Type B pancreatic cell (in vitro differentiated cells): ENCODE measurements at regions not wholly inside any gene's neighbourhood (a gene's known extent, or its start where the extent isn't known, plus 50 kb on each side); places are given as distances from the start of the nearest gene placed in this dataset.
A peak's percentile ranks its signal among the peaks of the same experiment; 100 is the strongest.

Experiments used
- DNase-seq: peaks from one replicate; pipeline ENCODE4 v3.0.0; 2021; ENCODE audit warnings: mixed read lengths; ENCODE audit not compliant: unreplicated experiment; ENCODE audit errors: extremely low spot score
- H3K27ac Mint-ChIP-seq: 2 replicates; pipeline ENCODE4 v1.8.0; 2021; ENCODE audit warnings: mild to moderate bottlenecking, mixed read lengths
- H3K27me3 Mint-ChIP-seq: 2 replicates; pipeline ENCODE4 v1.8.0; 2021; ENCODE audit warnings: mixed read lengths
- H3K36me3 Mint-ChIP-seq: 2 replicates; pipeline ENCODE4 v1.8.0; 2021; ENCODE audit warnings: mixed read lengths
- H3K4me1 Mint-ChIP-seq: one replicate; pipeline ENCODE4 v1.8.0; 2021; ENCODE audit warnings: mixed read lengths; ENCODE audit not compliant: unreplicated experiment
- H3K4me3 Mint-ChIP-seq: 2 replicates; pipeline ENCODE4 v1.8.0; 2021; ENCODE audit warnings: mild to moderate bottlenecking, mixed read lengths
- H3K9me3 Mint-ChIP-seq: 2 replicates; pipeline ENCODE4 v1.8.0; 2021; ENCODE audit warnings: mixed read lengths
- CTCF ChIP-seq: fragments of 200-600 bp; sonication (generic); conservative IDR thresholded peaks from 2 replicates; pipeline ENCODE4 v1.5.0; 2021; ENCODE audit warnings: antibody characterized with exemption, mild to moderate bottlenecking

GRCh38 chr5:135218790-135219568 lies 180.1 kb downstream of the MACROH2A1 start:
- no peak overlapping the region for H3K4me3 Mint-ChIP-seq

GRCh38 chr5:135218486-135218755 lies 180.6 kb downstream of the MACROH2A1 start:
- H3K9me3 Mint-ChIP-seq: no peaks in the 10 kb centered on the region
- H3K4me3 Mint-ChIP-seq: no peak overlapping the region
- peaks cover 3% of the 10 kb centered on the region for H3K36me3 Mint-ChIP-seq
- DNase-seq: peak; percentile 40
- peaks cover 10% of the 10 kb centered on the region for H3K4me1 Mint-ChIP-seq
- TF ChIP-seq CTCF: no peak
- peaks cover 30% of the 10 kb centered on the region for H3K27me3 Mint-ChIP-seq
- H3K27ac Mint-ChIP-seq: no peak overlapping the region

More at GRCh38 chr5:135218790-135219568, 180.1 kb downstream of the MACROH2A1 start:
- H3K4me1 Mint-ChIP-seq: peaks cover 12% of the 10 kb centered on the region
- peaks cover 3% of the 10 kb centered on the region for H3K36me3 Mint-ChIP-seq
- peaks cover 30% of the 10 kb centered on the region for H3K27me3 Mint-ChIP-seq
- DNase-seq: peak; percentile 39
- no peaks in the 10 kb centered on the region for H3K9me3 Mint-ChIP-seq
- no peak overlapping the region for H3K27ac Mint-ChIP-seq
- no peak for TF ChIP-seq CTCF

- Mint-ChIP-seq H3K27me3 (peaks cover 27% of the 10 kb centered on the region), H3K4me3 (no peak overlapping the region), H3K27ac (no peak overlapping the region), H3K9me3 (no peaks in the 10 kb centered on the region), H3K36me3 (no peaks in the 10 kb centered on the region), H3K4me1 (peaks cover 7% of the 10 kb centered on the region)
- TF ChIP-seq CTCF: peak; percentile 26
- DNase-seq: peak; percentile 52
Observed at GRCh38 chr5:135217669-135218485, 181.2 kb downstream of the MACROH2A1 start.

DNA sequence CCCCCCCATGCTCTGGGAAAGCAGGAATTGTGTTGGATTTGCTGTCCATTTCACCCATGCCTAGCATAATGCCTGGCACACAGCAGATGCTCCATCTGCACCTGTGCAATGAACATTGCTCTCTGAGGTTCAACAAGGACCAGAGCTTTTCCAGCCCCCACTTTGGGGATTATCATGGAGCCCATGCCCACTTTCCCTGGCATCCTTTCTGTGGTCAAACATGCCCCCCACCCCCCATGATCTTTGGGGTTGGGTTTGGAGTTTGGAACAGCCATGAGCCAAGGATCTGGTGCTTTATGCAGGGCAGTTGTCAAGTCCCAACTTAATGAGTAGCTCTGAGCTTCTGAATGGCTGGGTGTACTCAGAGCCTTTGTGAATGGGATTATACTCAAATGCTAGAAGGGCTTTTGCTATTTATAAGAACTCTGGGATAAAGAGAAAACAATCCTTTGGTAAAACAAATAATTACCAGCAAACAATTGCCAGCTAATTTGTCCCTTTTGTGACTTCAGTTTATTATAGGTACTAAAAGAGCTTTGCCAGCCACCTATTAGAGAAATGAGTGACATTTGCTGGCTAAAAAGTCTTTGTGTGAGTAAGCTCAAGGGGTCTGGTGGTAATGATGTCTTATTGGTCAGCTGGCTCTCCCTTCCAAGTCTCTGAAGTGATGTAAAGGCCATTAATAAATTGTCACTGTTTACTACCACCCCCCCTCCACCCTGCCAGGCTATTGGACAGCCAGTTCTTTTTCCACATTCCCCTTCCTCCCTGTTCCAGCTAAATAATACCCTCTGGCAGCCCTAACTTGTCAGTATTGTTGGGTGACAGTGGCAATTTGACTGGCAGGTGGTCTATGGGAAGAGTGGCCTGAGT lies 182.3 kb downstream of the MACROH2A1 start:
- DNase-seq: peak; percentile 45
- no peak overlapping the region for H3K27ac Mint-ChIP-seq
- no peaks in the 10 kb centered on the region for H3K36me3 Mint-ChIP-seq
- no peak overlapping the region for H3K4me3 Mint-ChIP-seq
- peaks cover 27% of the 10 kb centered on the region for H3K27me3 Mint-ChIP-seq
- peaks cover 8% of the 10 kb centered on the region for H3K4me1 Mint-ChIP-seq
- no peaks in the 10 kb centered on the region for H3K9me3 Mint-ChIP-seq
- TF ChIP-seq CTCF: no peak

GRCh38 chr5:135215617-135216470 lies 181.8 kb upstream of the PITX1 start:
- peaks cover 11% of the 10 kb centered on the region for H3K4me1 Mint-ChIP-seq
- peak; percentile 34 for DNase-seq

More at GRCh38 chr5:135215617-135216470, 181.8 kb upstream of the PITX1 start:
- Mint-ChIP-seq H3K4me3 (no peak overlapping the region), H3K36me3 (no peaks in the 10 kb centered on the region), H3K27ac (no peak overlapping the region), H3K9me3 (no peaks in the 10 kb centered on the region), H3K27me3 (peaks cover 23% of the 10 kb centered on the region)
- TF ChIP-seq CTCF: no peak
